VCaP (cell line): ENCODE measurements at regions not wholly inside any gene's neighbourhood (a gene's known extent, or its start where the extent isn't known, plus 50 kb on each side); places are given as distances from the start of the nearest gene placed in this dataset.

ENCODE experiments used
- H3K27ac ChIP-seq: fragments of 450-650 bp; 2 replicates; pipeline ENCODE4 v1.5.1; 2017
- TF ChIP-seq, protein P1 (sequence below): fragments of 450-650 bp; conservative IDR thresholded peaks from 2 replicates; pipeline ENCODE4 v1.5.1; 2017; ENCODE audit warnings: mild to moderate bottlenecking, moderate library complexity

DNA sequence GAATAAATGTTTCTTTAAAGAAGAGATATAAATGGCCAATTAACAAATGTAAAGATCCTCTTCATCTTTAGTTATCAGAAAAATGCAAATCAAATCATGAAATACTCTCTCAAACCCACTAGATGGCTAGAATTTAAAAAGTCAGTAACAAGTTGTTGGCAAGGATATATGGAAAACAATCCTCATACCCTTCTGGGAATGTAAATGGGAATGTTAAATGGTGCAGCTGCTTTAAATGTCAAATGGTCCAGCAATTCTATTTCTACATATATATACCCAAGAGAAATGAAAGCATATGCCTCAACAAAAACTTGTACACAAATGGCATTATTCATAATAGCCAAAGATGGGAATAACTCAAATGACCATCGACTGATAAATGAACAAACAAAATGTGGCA lies 283.5 kb downstream of the RWDD3 start:
- TF ChIP-seq, protein P1, sequence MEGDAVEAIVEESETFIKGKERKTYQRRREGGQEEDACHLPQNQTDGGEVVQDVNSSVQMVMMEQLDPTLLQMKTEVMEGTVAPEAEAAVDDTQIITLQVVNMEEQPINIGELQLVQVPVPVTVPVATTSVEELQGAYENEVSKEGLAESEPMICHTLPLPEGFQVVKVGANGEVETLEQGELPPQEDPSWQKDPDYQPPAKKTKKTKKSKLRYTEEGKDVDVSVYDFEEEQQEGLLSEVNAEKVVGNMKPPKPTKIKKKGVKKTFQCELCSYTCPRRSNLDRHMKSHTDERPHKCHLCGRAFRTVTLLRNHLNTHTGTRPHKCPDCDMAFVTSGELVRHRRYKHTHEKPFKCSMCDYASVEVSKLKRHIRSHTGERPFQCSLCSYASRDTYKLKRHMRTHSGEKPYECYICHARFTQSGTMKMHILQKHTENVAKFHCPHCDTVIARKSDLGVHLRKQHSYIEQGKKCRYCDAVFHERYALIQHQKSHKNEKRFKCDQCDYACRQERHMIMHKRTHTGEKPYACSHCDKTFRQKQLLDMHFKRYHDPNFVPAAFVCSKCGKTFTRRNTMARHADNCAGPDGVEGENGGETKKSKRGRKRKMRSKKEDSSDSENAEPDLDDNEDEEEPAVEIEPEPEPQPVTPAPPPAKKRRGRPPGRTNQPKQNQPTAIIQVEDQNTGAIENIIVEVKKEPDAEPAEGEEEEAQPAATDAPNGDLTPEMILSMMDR = no peak
- no peak overlapping the region for H3K27ac ChIP-seq

DNA sequence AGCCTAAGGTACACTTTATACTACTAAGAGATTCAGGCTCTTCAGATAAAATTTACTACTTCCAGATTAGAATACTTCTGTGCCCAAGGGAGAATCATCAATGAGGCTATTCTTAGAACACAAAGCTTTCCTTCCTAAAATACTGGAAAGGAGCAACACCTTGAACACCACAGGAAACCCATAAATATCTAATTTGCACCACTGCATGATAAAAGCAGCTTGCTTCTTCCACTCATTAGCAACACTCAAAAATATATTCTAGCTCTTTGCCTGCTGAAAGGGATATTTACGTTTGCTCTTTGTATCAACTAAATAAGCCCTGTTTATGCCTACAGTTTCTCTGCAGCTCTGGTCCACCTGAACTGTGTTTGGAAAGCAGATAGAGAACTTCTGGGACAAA lies 284.3 kb downstream of the RWDD3 start:
- no peak overlapping the region for H3K27ac ChIP-seq
- TF ChIP-seq, protein P1 = no peak

DNA sequence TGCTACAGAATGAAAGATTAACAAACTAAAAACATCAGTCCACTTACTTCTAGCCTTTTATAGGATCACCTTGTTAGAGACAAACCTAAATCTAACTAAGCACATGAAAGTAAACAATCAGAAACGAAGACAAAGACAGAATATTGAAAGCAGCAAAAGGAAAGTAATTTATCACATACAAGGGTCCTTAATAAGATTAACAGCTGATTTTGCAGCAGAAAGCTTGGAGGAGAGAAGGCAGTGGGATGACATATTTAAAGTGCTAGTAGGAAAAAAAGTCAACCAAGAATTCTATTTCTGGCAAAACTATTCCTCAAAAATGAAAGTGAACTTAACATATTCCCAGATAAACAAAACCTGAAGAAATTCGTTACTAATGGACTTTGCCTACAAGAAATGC lies 286.4 kb downstream of the RWDD3 start:
- H3K27ac ChIP-seq = no peak overlapping the region
- TF ChIP-seq, protein P1 = no peak

DNA sequence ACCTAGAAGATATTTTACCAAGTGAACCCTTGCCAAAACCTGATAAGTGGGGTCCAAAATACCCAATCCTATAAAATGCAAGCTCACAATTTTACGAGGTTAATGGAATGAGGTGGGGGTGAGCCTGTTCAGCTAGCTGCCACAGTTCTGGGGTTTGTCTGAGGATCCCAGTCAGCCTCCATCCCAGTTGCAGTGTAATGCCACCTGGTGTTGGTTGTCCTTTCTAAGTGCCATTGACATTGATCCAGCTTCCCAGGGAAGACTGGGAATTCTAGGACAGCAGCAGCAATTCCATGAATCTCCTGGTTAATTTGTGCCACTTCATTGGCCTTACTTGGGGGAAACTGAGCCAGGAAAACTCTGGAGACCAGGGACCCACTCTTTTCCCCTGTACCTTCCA lies 298.3 kb downstream of the RWDD3 start:
- TF ChIP-seq, protein P1 = peak; percentile 28; the same call in 1 of the 2 replicates
- no peak overlapping the region for H3K27ac ChIP-seq

DNA sequence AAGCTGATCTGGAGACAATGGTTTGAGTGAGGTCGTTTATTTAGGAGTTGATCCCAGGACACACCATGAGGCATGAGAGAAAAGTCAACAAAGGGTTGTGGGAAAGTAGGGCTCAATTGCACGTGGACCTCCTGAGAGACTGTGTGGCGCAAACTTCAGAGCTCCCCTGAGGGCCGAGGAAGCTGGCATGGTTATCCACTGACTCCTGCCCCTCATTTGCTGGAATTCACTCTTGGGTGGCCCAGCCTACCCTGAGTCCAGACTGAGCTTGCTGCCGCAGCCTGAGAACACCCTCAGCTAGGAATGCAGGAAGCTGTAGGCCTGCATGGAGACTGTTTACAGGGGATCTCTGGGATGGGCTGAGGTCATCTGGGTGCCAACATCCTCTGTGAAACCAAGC lies 301.0 kb downstream of the RWDD3 start:
- peak overlapping the region; percentile 46; the same call in 1 of the 2 replicates for H3K27ac ChIP-seq
- TF ChIP-seq, protein P1 = no peak

DNA sequence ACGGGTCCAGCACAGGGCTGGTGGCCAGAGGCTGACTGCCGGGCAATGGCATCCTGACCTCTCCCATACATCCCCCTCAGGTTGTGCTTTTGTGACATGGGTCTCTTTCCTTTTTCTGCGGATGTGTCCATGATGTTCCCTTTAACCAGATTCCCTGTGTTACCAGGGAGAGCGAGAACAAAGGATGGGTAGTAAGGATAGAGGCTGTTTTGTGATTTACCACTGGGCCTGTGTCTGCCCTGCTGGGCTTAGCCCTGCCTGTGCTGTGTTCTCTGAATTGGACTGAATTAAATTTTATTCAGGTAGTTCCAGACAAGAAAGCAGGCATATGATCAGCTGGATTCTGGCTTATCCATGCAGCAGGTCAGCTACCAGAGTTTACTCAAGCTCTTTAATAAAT lies 301.6 kb downstream of the RWDD3 start:
- H3K27ac ChIP-seq = peak overlapping the region; percentile 46; the same call in 1 of the 2 replicates
- TF ChIP-seq, protein P1 = no peak

DNA sequence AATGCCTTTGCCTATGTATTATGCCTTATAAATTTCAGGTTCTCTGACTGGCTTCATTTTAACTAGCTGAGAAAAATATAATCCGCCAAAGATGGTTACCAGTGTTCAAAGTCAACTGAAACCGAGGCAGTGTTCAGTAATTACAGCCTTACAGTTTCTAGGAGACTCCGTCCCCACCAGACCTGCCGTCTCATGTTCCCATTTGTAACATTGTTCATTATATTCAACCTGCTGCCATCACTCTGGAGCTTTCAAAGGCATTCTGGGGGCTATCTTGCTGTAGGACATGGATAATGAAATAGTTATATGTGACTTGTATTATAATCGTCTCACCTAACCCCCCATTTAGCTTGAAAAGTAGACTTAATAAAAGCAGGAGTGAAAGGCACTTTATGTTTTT lies 302.5 kb downstream of the RWDD3 start:
- peak overlapping the region; percentile 46 for H3K27ac ChIP-seq
- TF ChIP-seq, protein P1 = no peak
